ENCODE measurements at regions not wholly inside any gene's neighbourhood (a gene's known extent, or its start where the extent isn't known, plus 50 kb on each side); places are given as distances from the start of the nearest gene placed in this dataset.

DNA sequence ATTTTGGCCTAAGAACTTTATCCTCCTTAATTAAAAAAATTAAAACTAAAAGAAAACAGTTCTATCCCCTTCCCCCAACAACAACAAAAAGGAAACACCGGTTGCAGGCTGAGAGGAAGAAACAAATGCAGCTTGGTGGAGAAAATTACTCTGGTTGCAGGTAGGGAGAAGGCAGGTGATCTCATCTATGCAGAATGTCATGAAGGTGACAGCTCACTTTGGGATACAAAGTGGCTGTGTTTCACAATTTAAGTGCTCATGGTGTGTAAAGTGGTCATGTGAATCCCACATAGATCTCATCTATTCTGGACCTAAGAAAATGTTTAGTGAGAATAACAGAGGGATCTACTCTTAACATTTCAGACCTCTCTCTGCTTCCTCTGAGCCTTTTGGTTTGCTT, 219.7 kb upstream of the PKP2 start:
- TF ChIP-seq, protein P1, sequence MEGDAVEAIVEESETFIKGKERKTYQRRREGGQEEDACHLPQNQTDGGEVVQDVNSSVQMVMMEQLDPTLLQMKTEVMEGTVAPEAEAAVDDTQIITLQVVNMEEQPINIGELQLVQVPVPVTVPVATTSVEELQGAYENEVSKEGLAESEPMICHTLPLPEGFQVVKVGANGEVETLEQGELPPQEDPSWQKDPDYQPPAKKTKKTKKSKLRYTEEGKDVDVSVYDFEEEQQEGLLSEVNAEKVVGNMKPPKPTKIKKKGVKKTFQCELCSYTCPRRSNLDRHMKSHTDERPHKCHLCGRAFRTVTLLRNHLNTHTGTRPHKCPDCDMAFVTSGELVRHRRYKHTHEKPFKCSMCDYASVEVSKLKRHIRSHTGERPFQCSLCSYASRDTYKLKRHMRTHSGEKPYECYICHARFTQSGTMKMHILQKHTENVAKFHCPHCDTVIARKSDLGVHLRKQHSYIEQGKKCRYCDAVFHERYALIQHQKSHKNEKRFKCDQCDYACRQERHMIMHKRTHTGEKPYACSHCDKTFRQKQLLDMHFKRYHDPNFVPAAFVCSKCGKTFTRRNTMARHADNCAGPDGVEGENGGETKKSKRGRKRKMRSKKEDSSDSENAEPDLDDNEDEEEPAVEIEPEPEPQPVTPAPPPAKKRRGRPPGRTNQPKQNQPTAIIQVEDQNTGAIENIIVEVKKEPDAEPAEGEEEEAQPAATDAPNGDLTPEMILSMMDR (IDR thresholded peaks at IDR 0.05; ENCODE audit: low read depth, low read length), result no peak
- no peak for TF ChIP-seq EZH2phosphoT487 (IDR thresholded peaks at IDR 0.05; ENCODE audit: low read depth)
